K562 (cell line): ENCODE measurements at regions not wholly inside any gene's neighbourhood (a gene's known extent, or its start where the extent isn't known, plus 50 kb on each side); places are given as distances from the start of the nearest gene placed in this dataset.

ENCODE experiments used
- ATAC-seq: fragments of 200-7000 bp; cut with Tn5 transposase; 3 replicates; pipeline ENCODE4 v1.9.1; 2020; ENCODE audit warnings: moderate library complexity
- BruUV-seq: library from RNA; stranded (reverse); fragments of 400-500 nt; replicated peaks from 2 replicates; lab custom pipeline; 2021; lab: Mats Ljungman, UMichigan
- CTCF ChIA-PET: fragments of 300-600 bp; formaldehyde crosslinking; extraction: SDS; loops from one replicate; lab custom pipeline; 2021; ENCODE audit warnings: low intra/inter-chr PET ratio; lab: Yijun Ruan, JAX
- POLR2A ChIA-PET: fragments of 300-600, 350-650 bp; sonication (Branson Sonifier 250); formaldehyde crosslinking; extraction: SDS; loops from one replicate; lab custom pipeline; 2021; ENCODE audit warnings: antibody characterized with exemption, inconsistent platforms; lab: Yijun Ruan, JAX
- DNase-seq, 4 experiments: peaks; one replicate each; pipeline versions ENCODE4 v3.0.0 to v3.0.0-alpha.2; 2011 to 2018; ENCODE audit warnings: low spot score in 3 of 4, mixed read lengths in 3 of 4; ENCODE audit errors: extremely low read depth in 1 of 4
- FAIRE-seq: peaks from 2 replicates; lab custom pipeline; 2011; peaks lifted over from hg19 to GRCh38; lab: Jason Lieb, UNC
- H2AFZ ChIP-seq: 2 replicates; pipeline ENCODE4 v1.6.0; 2011; ENCODE audit warnings: low read depth, low read length, control low read depth, inconsistent platforms
- H3K27ac ChIP-seq: fragments of 200-600 bp; 3 replicates; pipeline ENCODE4 v1.8.0; 2011; ENCODE audit warnings: low read depth, mild to moderate bottlenecking, control low read depth, inconsistent platforms, low read length, moderate library complexity, mixed read lengths; ENCODE audit errors: extremely low read depth
- H3K27me3 ChIP-seq, 2 experiments: fragments of 300-600 bp in 1 of 2; 2 replicates in 1 of 2; 3 replicates in 1 of 2; pipeline versions ENCODE4 v1.6.0 to v1.8.0; 2011; ENCODE audit warnings: inconsistent platforms in 2 of 2, low read length in 2 of 2, mild to moderate bottlenecking in 1 of 2, mixed read lengths in 1 of 2, moderate library complexity in 1 of 2; ENCODE audit not compliant: control insufficient read depth in 2 of 2, insufficient read depth in 2 of 2
- H3K36me3 ChIP-seq: fragments of 300-600 bp; 3 replicates; pipeline ENCODE4 v1.8.0; 2011; ENCODE audit warnings: mild to moderate bottlenecking, low read length, inconsistent platforms; ENCODE audit not compliant: control insufficient read depth, insufficient read depth
- H3K4me1 ChIP-seq, 2 experiments: fragments of 200-600 bp in 1 of 2; replicated peaks in 1 of 2; 2 replicates in 1 of 2; 3 replicates in 1 of 2; pipeline versions ENCODE4 v1.5.1 to v1.8.0; 2011; ENCODE audit warnings: inconsistent platforms in 2 of 2, low read length in 2 of 2, mild to moderate bottlenecking in 1 of 2, mixed read lengths in 1 of 2, moderate library complexity in 1 of 2; ENCODE audit not compliant: control insufficient read depth in 2 of 2, insufficient read depth in 2 of 2
- H3K4me2 ChIP-seq: 2 replicates; pipeline ENCODE4 v1.6.1; 2011; ENCODE audit warnings: low read length, control low read depth, inconsistent platforms, mixed read lengths; ENCODE audit not compliant: insufficient read depth
- H3K4me3 ChIP-seq: fragments of 200-600 bp; sonication (generic), shearing (Covaris generic); 2 replicates; pipeline ENCODE4 v1.5.1; 2016; ENCODE audit warnings: control low read depth, inconsistent platforms
- H3K79me2 ChIP-seq: fragments of 200-600 bp; 3 replicates; pipeline ENCODE4 v1.8.0; 2011; ENCODE audit warnings: low read length, inconsistent platforms; ENCODE audit not compliant: control insufficient read depth, insufficient read depth
- H3K9ac ChIP-seq, 2 experiments: 2 replicates each; pipeline versions ENCODE4 v1.6.0 to v1.6.1; 2011; ENCODE audit warnings: low read depth in 2 of 2, low read length in 2 of 2, control low read depth in 1 of 2, inconsistent platforms in 1 of 2, mild to moderate bottlenecking in 1 of 2, mixed read lengths in 1 of 2; ENCODE audit not compliant: insufficient read depth in 1 of 2
- H3K9me1 ChIP-seq: one replicate; pipeline ENCODE4 v1.6.0; 2011; ENCODE audit warnings: inconsistent platforms, mild to moderate bottlenecking, low read length, moderate library complexity; ENCODE audit not compliant: control insufficient read depth, insufficient read depth
- H3K9me3 ChIP-seq: replicated peaks from 2 replicates; pipeline ENCODE4 v1.5.1; 2011; ENCODE audit warnings: low read depth, low read length, inconsistent platforms; ENCODE audit not compliant: control insufficient read depth, insufficient read depth
- H4K20me1 ChIP-seq: replicated peaks from 2 replicates; pipeline ENCODE4 v1.6.1; 2011; ENCODE audit warnings: low read length, inconsistent platforms, mixed read lengths; ENCODE audit not compliant: control insufficient read depth, insufficient read depth
- CTBP1 ChIP-seq: fragments of 450-650 bp; IDR thresholded peaks from 2 replicates; pipeline ENCODE4 v1.6.1; 2016; ENCODE audit warnings: borderline replicate concordance
- ETV1 ChIP-seq: fragments of 450-650 bp; conservative IDR thresholded peaks from 2 replicates; pipeline ENCODE4 v1.6.1; 2016; ENCODE audit warnings: missing genetic modification characterization, control low read depth, low read depth, missing compliant biosample characterization
- WHSC1 ChIP-seq: IDR thresholded peaks from one replicate; pipeline ENCODE4 v1.6.1; 2012; ENCODE audit warnings: low read length, control low read depth, inconsistent platforms
- ZNF12 ChIP-seq: sonication (generic); formaldehyde crosslinking; IDR thresholded peaks from 2 replicates; pipeline ENCODE4 v1.4.0; 2020; ENCODE audit warnings: mild to moderate bottlenecking, missing genetic modification reagents
- ZNF830 ChIP-seq: fragments of 250-450 bp; sonication (Bioruptor Pico); IDR thresholded peaks from 2 replicates; pipeline ENCODE4 v1.5.0; 2021; ENCODE audit warnings: mild to moderate bottlenecking
- WGBS: fragments of 100-300 bp; shearing (Covaris generic); methylation state at CpG from one replicate; pipeline ENCODE4 v1.1.6; 2016; ENCODE audit warnings: low coverage, mixed read lengths; ENCODE audit not compliant: insufficient coverage; ENCODE audit errors: missing lambda C conversion rate; 5-methylcytosine and 5-hydroxymethylcytosine counted together
- in situ Hi-C: fragments of 300-500 bp; cut with MboI; formaldehyde crosslinking; loops from 4 replicates; pipeline ENCODE4 v1.15.0; 2018; ENCODE audit warnings: inconsistent platforms, mixed read lengths
- intact Hi-C: fragments of 100-400 bp; cut with micrococcal nuclease; formaldehyde crosslinking; loops from 2 replicates; pipeline ENCODE4 v1.14.2; 2022
- TF ChIP-seq, protein P1 (sequence below): sonication (generic); formaldehyde crosslinking; IDR thresholded peaks from 2 replicates; pipeline ENCODE4 v1.8.0; 2022; ENCODE audit warnings: mild to moderate bottlenecking, missing genetic modification reagents, borderline replicate concordance
- TF ChIP-seq, protein P2 (sequence below): sonication (generic); formaldehyde crosslinking; IDR thresholded peaks from 2 replicates; pipeline ENCODE4 v1.9.0; 2022; ENCODE audit warnings: mild to moderate bottlenecking, missing genetic modification reagents
- TF ChIP-seq, protein P3 (sequence below): fragments of 200-800 bp; sonication (Bioruptor generic); IDR thresholded peaks from 2 replicates; pipeline ENCODE4 v1.6.1; 2017; ENCODE audit warnings: missing genetic modification characterization, missing compliant biosample characterization
- TF ChIP-seq, protein P4 (sequence below), 2 experiments: IDR thresholded peaks; 2 replicates each; pipeline ENCODE4 v1.6.1; 2012; ENCODE audit warnings: improper control_type of control experiment in 2 of 2, low read depth in 2 of 2, low read length in 2 of 2, borderline replicate concordance in 1 of 2

DNA sequence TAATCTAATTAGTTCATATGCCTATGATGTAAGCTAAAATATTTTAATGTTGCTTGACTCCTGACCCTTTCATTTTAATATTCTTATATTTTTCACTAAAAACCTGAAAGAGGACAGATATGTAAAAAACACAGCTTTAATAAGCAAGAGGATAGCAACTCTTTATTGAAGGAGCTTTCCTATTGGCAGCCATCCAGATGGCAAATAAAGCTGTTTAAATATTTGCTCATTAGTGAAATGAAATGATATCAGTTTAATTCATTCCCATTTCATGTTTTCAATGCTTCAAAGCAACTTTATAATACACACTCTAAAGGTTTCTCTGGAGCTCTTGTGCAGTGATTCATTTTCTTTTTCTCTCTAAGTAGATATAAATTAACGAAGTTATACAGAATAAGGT, 473.4 kb downstream of the PCDH7 start:
- no peaks in the 10 kb centered on the region for H3K79me2 ChIP-seq
- TF ChIP-seq ZNF830 (CRISPR knock-in tag): no peak
- TF ChIP-seq WHSC1: no peak
- TF ChIP-seq, protein P1, sequence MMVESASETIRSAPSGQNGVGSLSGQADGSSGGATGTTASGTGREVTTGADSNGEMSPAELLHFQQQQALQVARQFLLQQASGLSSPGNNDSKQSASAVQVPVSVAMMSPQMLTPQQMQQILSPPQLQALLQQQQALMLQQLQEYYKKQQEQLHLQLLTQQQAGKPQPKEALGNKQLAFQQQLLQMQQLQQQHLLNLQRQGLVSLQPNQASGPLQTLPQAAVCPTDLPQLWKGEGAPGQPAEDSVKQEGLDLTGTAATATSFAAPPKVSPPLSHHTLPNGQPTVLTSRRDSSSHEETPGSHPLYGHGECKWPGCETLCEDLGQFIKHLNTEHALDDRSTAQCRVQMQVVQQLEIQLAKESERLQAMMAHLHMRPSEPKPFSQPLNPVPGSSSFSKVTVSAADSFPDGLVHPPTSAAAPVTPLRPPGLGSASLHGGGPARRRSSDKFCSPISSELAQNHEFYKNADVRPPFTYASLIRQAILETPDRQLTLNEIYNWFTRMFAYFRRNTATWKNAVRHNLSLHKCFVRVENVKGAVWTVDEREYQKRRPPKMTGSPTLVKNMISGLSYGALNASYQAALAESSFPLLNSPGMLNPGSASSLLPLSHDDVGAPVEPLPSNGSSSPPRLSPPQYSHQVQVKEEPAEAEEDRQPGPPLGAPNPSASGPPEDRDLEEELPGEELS (CRISPR knock-in tag): no peak
- TF ChIP-seq, protein P2, sequence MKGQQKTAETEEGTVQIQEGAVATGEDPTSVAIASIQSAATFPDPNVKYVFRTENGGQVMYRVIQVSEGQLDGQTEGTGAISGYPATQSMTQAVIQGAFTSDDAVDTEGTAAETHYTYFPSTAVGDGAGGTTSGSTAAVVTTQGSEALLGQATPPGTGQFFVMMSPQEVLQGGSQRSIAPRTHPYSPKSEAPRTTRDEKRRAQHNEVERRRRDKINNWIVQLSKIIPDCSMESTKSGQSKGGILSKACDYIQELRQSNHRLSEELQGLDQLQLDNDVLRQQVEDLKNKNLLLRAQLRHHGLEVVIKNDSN (CRISPR knock-in tag): no peak
- TF ChIP-seq ZNF12 (CRISPR knock-in tag): no peak
- TF ChIP-seq, protein P3, sequence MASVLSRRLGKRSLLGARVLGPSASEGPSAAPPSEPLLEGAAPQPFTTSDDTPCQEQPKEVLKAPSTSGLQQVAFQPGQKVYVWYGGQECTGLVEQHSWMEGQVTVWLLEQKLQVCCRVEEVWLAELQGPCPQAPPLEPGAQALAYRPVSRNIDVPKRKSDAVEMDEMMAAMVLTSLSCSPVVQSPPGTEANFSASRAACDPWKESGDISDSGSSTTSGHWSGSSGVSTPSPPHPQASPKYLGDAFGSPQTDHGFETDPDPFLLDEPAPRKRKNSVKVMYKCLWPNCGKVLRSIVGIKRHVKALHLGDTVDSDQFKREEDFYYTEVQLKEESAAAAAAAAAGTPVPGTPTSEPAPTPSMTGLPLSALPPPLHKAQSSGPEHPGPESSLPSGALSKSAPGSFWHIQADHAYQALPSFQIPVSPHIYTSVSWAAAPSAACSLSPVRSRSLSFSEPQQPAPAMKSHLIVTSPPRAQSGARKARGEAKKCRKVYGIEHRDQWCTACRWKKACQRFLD (CRISPR knock-in tag): no peak
- TF ChIP-seq, protein P4, sequence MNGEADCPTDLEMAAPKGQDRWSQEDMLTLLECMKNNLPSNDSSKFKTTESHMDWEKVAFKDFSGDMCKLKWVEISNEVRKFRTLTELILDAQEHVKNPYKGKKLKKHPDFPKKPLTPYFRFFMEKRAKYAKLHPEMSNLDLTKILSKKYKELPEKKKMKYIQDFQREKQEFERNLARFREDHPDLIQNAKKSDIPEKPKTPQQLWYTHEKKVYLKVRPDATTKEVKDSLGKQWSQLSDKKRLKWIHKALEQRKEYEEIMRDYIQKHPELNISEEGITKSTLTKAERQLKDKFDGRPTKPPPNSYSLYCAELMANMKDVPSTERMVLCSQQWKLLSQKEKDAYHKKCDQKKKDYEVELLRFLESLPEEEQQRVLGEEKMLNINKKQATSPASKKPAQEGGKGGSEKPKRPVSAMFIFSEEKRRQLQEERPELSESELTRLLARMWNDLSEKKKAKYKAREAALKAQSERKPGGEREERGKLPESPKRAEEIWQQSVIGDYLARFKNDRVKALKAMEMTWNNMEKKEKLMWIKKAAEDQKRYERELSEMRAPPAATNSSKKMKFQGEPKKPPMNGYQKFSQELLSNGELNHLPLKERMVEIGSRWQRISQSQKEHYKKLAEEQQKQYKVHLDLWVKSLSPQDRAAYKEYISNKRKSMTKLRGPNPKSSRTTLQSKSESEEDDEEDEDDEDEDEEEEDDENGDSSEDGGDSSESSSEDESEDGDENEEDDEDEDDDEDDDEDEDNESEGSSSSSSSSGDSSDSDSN (IDR thresholded peaks at IDR 0.05; ENCODE audit: borderline replicate concordance in 1 of 2, low read depth in 2 of 2, low read length in 2 of 2): no peak
- no peak for TF ChIP-seq ETV1
- no peak for TF ChIP-seq CTBP1
- no peaks in the 10 kb centered on the region for H3K9me1 ChIP-seq
- in situ Hi-C loops: no loop called here
- no peaks in the 10 kb centered on the region for H3K9me3 ChIP-seq
- CTCF ChIA-PET: no interaction called here
- BruUV-seq: no TSS peak
- no peak overlapping the region for H3K4me2 ChIP-seq
- no peak overlapping the region for H3K27ac ChIP-seq
- ATAC-seq: no peak
- DNase-seq: no peak
- no peaks in the 10 kb centered on the region for H3K27me3 ChIP-seq
- H3K4me1 ChIP-seq: no peaks in the 10 kb centered on the region
- POLR2A ChIA-PET: no interaction called here
- H3K9ac ChIP-seq: no peak overlapping the region
- intact Hi-C loops: no loop called here
- H4K20me1 ChIP-seq: no peaks in the 10 kb centered on the region
- 0% methylated on average over 1 of the region's 1 CpG for WGBS
- no peak overlapping the region for H2AFZ ChIP-seq
- H3K4me3 ChIP-seq: no peak overlapping the region
- no peaks in the 10 kb centered on the region for H3K36me3 ChIP-seq
- no peak for FAIRE-seq
